SK-N-MC (cell line): ENCODE measurements at regions not wholly inside any gene's neighbourhood (a gene's known extent, or its start where the extent isn't known, plus 50 kb on each side); places are given as distances from the start of the nearest gene placed in this dataset.

Source experiments
- DNase-seq: peaks from one replicate; pipeline ENCODE4 v3.0.0-alpha.2; 2011; ENCODE audit warnings: low read depth, low spot score
- H3K27ac ChIP-seq: fragments of 200-600 bp; sonication (generic); 2 replicates; pipeline ENCODE4 v1.5.1; 2016; ENCODE audit warnings: mixed run types
- H3K36me3 ChIP-seq: fragments of 200-600 bp; sonication (generic); 2 replicates; pipeline ENCODE4 v1.6.1; 2017; ENCODE audit warnings: antibody characterized with exemption, low read length, mixed read lengths; ENCODE audit not compliant: insufficient read depth
- H3K4me3 ChIP-seq: fragments of 200-600 bp; sonication (generic); 2 replicates; pipeline ENCODE4 v1.5.1; 2016
- H3K9ac ChIP-seq: fragments of 200-600 bp; sonication (generic); 2 replicates; pipeline ENCODE4 v1.8.0; 2017; ENCODE audit warnings: mixed run types, mixed read lengths; ENCODE audit not compliant: insufficient read length
- H3K9me3 ChIP-seq: fragments of 200-600 bp; sonication (generic); 2 replicates; pipeline ENCODE4 v1.6.1; 2017; ENCODE audit warnings: low read depth, mild to moderate bottlenecking, antibody characterized with exemption, low read length, moderate library complexity, mixed read lengths
- EZH2 ChIP-seq: fragments of 200-600 bp; sonication (generic); IDR thresholded peaks from one replicate; pipeline ENCODE4 v1.6.1; 2017; ENCODE audit warnings: antibody characterized with exemption
- FOXP2 ChIP-seq: optimal IDR thresholded peaks from 2 replicates; pipeline ENCODE3; 2011; ENCODE audit warnings: mild to moderate bottlenecking, moderate library complexity; ENCODE audit not compliant: insufficient read depth; ENCODE audit errors: extremely low read length, control extremely low read depth
- POLR2AphosphoS5 ChIP-seq: IDR thresholded peaks from 2 replicates; pipeline ENCODE4 v1.6.1; 2012; ENCODE audit warnings: mild to moderate bottlenecking, low read depth, low read length, borderline replicate concordance

DNA sequence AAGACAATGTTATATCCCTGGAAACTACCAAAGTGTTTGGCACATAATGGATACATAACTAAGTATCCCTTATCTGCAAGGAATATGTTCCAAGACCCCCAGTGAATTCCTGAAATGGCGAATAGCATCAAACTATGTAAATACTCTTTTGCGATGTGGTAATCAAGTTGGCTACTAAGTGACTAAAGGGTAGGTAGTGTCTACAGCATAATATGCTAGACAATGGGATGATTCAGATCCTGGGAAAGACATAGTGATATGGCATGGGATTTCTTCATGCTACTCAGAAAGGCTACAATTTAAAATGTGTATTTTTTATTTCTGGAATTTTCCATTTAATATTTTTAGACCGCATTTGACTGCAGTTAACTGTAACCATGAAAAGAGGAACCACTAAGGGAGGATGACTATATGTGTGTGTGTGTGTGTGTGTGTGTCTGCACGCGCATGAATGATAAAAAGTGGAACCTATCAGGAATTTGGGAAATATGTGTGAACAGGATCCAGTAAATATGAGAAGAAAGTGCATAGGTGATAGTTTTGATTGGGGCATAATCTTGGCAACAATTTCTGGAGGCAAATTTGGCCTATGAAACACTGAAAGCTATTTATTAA is 1899.9 kb downstream of the NCAM2 start:
- Histone ChIP-seq H3K27ac (no peak overlapping the region), H3K9me3 (no peaks in the 10 kb centered on the region), H3K4me3 (no peak overlapping the region), H3K36me3 (no peaks in the 10 kb centered on the region), H3K9ac (no peak overlapping the region)
- DNase-seq = no peak
- TF ChIP-seq POLR2AphosphoS5 = no peak
- TF ChIP-seq EZH2 = no peak
- no peak for TF ChIP-seq FOXP2

DNA sequence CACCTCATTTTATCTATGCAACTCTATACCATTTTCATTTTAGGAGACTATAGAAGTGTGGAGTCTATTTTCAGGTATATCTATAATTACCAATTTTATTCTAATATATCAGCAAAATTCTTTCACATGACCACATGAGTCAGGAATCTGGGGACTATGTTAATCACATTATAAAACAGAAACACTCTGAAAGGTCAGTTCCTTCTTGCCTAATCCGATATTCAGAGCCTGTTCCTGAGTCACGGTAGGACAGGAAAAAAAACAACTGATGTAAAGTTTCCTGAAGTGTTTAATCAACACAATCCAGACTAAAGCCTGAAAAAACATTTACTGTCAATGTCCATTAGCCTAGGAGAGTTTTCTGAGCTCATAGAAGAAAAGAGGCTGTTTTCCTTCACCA is 1902.3 kb downstream of the NCAM2 start:
- H3K27ac ChIP-seq = no peak overlapping the region
- no peak overlapping the region for H3K9ac ChIP-seq
- TF ChIP-seq FOXP2 (no peak), POLR2AphosphoS5 (no peak), EZH2 (no peak)
- H3K4me3 ChIP-seq = no peak overlapping the region
- no peaks in the 10 kb centered on the region for H3K36me3 ChIP-seq
- no peaks in the 10 kb centered on the region for H3K9me3 ChIP-seq
- no peak for DNase-seq

DNA sequence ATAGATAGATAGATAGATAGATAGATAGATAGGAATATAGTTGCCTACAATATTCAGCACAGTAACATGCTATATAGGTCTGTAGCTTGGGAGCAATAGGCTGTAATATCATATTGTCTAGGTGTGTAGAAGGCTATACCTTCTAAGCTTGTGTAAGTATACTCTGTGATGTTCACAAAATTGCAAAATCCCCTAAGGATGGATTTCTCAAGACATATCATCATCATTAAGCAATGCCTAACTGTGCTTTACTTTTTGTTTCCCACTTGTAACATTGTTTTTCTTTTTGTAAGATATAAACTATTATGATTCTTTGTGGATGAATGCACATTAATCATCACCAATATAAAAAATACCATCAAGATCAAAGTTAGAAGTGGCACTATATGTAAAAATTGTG is 1905.6 kb downstream of the NCAM2 start:
- TF ChIP-seq EZH2 = no peak
- TF ChIP-seq POLR2AphosphoS5 = no peak
- TF ChIP-seq FOXP2 = no peak
- H3K4me3 ChIP-seq = no peak overlapping the region
- no peaks in the 10 kb centered on the region for H3K9me3 ChIP-seq
- H3K27ac ChIP-seq = no peak overlapping the region
- DNase-seq = no peak
- no peaks in the 10 kb centered on the region for H3K36me3 ChIP-seq
- H3K9ac ChIP-seq = no peak overlapping the region

DNA sequence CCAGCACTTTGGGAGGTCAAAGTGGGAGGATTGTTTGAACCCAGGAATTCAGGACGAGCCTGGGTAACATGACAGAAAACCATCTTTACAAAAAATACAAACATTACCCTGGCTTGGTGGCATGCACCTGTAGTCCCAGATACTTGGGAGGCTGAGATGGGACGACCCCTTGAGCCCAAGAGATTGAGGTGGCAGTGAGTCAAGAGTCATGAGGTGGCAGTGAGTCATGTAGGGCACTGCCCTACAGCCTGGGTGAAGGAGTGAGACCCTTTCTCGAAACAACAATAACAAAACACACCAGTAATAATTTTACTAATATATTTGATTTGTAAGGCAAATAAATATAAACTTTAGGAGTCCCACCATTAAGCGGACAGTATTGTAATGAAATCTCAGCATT is 1906.2 kb downstream of the NCAM2 start:
- no peaks in the 10 kb centered on the region for H3K9me3 ChIP-seq
- no peak for TF ChIP-seq FOXP2
- TF ChIP-seq POLR2AphosphoS5 = no peak
- TF ChIP-seq EZH2 = no peak
- no peak overlapping the region for H3K9ac ChIP-seq
- no peaks in the 10 kb centered on the region for H3K36me3 ChIP-seq
- H3K27ac ChIP-seq = no peak overlapping the region
- no peak overlapping the region for H3K4me3 ChIP-seq
- no peak for DNase-seq

DNA sequence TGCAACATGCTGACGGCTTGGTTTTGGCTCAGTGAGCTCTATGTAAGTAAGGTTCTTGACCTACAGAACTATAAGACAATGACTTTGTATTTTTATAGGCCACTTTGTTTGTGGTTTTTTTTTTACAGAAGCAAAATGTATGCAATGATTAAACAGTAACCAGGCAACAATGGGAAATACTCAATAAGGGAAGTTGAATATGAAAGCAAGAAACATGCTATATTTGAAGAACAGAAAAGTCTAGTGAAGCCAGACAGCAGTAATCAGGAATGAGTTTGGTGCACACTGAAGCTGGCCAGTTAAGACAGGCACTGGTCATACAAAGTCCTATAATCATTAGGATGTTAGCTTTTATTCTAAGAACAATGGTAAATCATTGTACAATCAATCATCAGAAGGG is 1926.8 kb downstream of the NCAM2 start:
- no peak overlapping the region for H3K4me3 ChIP-seq
- no peaks in the 10 kb centered on the region for H3K9me3 ChIP-seq
- H3K9ac ChIP-seq = no peak overlapping the region

DNA sequence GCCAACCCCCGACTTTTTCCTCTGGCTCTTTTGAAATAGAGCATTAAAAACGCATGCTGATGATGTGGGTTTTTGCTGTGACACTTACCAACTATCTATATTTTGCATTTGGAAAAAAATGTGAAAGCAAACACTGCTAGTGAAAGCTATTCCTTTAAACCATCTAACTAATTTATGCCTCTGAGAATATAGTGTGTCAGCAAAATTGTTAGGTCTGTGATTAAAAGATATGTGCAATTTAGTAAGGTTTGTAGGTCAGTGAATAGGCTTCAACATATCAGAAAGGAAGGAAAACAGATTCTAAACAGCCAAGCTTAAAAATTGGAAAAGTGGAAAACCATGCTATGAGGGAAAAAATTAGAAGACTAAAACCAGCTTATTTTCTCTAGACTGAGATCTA is 1929.3 kb downstream of the NCAM2 start:
- no peak overlapping the region for H3K9ac ChIP-seq
- TF ChIP-seq EZH2 (no peak), FOXP2 (no peak), POLR2AphosphoS5 (no peak)
- no peak overlapping the region for H3K4me3 ChIP-seq
- H3K9me3 ChIP-seq = no peaks in the 10 kb centered on the region
- H3K27ac ChIP-seq = no peak overlapping the region
- H3K36me3 ChIP-seq = no peaks in the 10 kb centered on the region
- no peak for DNase-seq

More for the DNA sequence above, 1926.8 kb downstream of the NCAM2 start:
- H3K36me3 ChIP-seq = no peaks in the 10 kb centered on the region
- TF ChIP-seq FOXP2 (no peak), POLR2AphosphoS5 (no peak), EZH2 (no peak)
- DNase-seq = no peak
- H3K27ac ChIP-seq = no peak overlapping the region

DNA sequence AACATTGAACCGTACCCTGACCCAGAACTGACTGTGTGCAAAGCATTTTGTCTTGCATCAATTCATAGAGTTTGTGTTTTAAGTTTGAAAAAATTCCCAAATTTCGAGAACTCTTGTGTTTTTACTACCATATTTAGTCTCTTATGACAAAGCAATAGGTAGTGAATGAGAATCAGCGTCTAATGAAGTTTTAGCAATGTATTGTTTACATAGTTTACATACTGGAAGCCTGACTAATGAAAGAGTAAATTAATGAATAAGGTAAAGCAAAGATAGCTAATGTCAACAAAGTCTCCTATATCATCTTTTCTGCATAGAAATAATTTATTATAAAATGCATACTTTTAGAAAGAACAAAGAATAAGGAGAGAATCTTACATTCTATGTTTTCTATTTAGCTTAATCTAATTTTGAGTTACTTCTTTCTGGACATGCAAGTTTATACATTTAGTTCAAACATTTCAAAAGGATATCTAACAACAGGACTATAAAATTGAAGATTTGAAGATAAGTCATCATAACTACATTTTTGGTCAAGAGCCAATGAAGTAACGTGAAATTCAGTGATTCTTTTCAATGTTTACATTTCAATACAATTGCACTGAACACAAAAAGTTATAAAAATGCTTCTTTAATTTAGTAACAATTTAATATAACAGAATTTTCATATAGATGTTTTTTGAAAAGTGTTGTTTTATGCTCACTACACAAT is 1943.7 kb downstream of the NCAM2 start:
- Histone ChIP-seq H3K36me3 (no peaks in the 10 kb centered on the region), H3K9me3 (no peaks in the 10 kb centered on the region), H3K4me3 (no peak overlapping the region), H3K27ac (no peak overlapping the region), H3K9ac (no peak overlapping the region)
- no peak for DNase-seq
- TF ChIP-seq FOXP2 (no peak), EZH2 (no peak), POLR2AphosphoS5 (no peak)

DNA sequence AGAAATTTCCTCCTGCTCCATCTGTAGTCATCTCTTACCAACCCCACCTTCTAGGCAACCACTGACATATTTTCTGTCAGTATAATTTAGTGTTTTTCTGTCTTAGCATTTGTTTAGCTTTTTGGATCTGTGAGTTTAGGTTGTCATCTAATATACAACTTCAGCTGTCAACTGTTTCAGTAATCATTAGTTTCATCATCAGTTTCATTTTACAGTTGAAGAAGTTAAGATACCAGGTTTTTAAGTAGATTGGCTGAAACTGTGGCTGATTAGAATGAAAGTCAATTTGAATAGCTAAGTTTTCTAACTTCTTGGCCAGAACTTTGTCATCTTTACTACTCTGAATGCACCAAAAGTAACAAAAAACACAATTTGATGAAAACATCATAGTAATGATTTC is 1957.3 kb downstream of the NCAM2 start:
- H3K9ac ChIP-seq = no peak overlapping the region
- no peaks in the 10 kb centered on the region for H3K36me3 ChIP-seq
- no peak overlapping the region for H3K27ac ChIP-seq
- no peak overlapping the region for H3K4me3 ChIP-seq
- TF ChIP-seq POLR2AphosphoS5 (no peak), EZH2 (no peak), FOXP2 (no peak)
- DNase-seq = no peak
- H3K9me3 ChIP-seq = no peaks in the 10 kb centered on the region

DNA sequence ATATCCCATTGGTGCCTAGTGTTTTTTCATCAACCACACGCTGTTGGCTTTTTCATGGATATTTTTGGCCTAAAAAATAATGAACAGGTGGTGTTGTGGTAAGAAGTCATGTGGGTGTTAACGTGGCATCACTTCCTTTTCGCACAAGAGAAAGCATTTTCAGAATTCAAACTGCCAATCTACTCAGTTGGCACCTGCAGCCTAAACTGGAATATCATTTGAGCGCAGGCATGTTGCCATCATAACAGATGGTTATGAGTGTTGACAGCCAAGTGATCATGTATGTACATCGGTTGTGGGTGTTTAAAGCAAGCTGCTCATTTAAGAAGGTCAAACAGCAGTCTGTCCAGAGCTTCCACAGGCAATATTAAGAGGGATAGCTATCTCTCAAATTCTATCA is 1963.0 kb downstream of the NCAM2 start:
- H3K9ac ChIP-seq = no peak overlapping the region
- no peaks in the 10 kb centered on the region for H3K36me3 ChIP-seq
- TF ChIP-seq EZH2 = no peak
- no peak for TF ChIP-seq POLR2AphosphoS5
- no peak for TF ChIP-seq FOXP2
- DNase-seq = no peak
- no peaks in the 10 kb centered on the region for H3K9me3 ChIP-seq
- H3K27ac ChIP-seq = no peak overlapping the region
- no peak overlapping the region for H3K4me3 ChIP-seq
